ENCODE measurements at regions not wholly inside any gene's neighbourhood (a gene's known extent, or its start where the extent isn't known, plus 50 kb on each side); places are given as distances from the start of the nearest gene placed in this dataset.

- Mint-ChIP-seq H3K27ac (ENCODE audit: unreplicated experiment) (no peak overlapping the region), H3K4me1 (ENCODE audit: low read depth) (peaks cover 6% of the 10 kb centered on the region), H3K9me3 (ENCODE audit: low read depth) (no peaks in the 10 kb centered on the region), H3K4me3 (ENCODE audit: unreplicated experiment) (no peak overlapping the region), H3K27me3 (ENCODE audit: low read depth) (no peaks in the 10 kb centered on the region), H3K36me3 (ENCODE audit: low read depth) (no peaks in the 10 kb centered on the region)
- TF ChIP-seq CTCF (IDR thresholded peaks at IDR 0.05), result no peak
- DNase-seq (ENCODE audit: low spot score), result no peak
Observed at GRCh38 chr13:106072014-106072413, 463.4 kb downstream of the EFNB2 start.

GRCh38 chr13:106063591-106064313 is 471.7 kb downstream of the EFNB2 start:
- no peak for TF ChIP-seq CTCF (IDR thresholded peaks at IDR 0.05)
- Mint-ChIP-seq H3K27me3 (ENCODE audit: low read depth) (no peaks in the 10 kb centered on the region), H3K27ac (ENCODE audit: unreplicated experiment) (no peak overlapping the region), H3K4me1 (ENCODE audit: low read depth) (peaks cover 3% of the 10 kb centered on the region), H3K36me3 (ENCODE audit: low read depth) (peaks cover 3% of the 10 kb centered on the region), H3K9me3 (ENCODE audit: low read depth) (peaks cover 3% of the 10 kb centered on the region), H3K4me3 (ENCODE audit: unreplicated experiment) (no peak overlapping the region)
- no peak for DNase-seq (ENCODE audit: low spot score)

GRCh38 chr13:106061781-106062180 is 473.7 kb downstream of the EFNB2 start:
- Mint-ChIP-seq H3K36me3 (ENCODE audit: low read depth) (peaks cover 3% of the 10 kb centered on the region), H3K27ac (ENCODE audit: unreplicated experiment) (no peak overlapping the region), H3K27me3 (ENCODE audit: low read depth) (no peaks in the 10 kb centered on the region), H3K4me1 (ENCODE audit: low read depth) (peaks cover 3% of the 10 kb centered on the region), H3K9me3 (ENCODE audit: low read depth) (peaks cover 3% of the 10 kb centered on the region), H3K4me3 (ENCODE audit: unreplicated experiment) (no peak overlapping the region)
- no peak for DNase-seq (ENCODE audit: low spot score)
- TF ChIP-seq CTCF (IDR thresholded peaks at IDR 0.05), result no peak

GRCh38 chr13:106056851-106057250 is 478.6 kb downstream of the EFNB2 start:
- Mint-ChIP-seq H3K27me3 (ENCODE audit: low read depth) (no peaks in the 10 kb centered on the region), H3K27ac (ENCODE audit: unreplicated experiment) (no peak overlapping the region), H3K4me3 (ENCODE audit: unreplicated experiment) (no peak overlapping the region), H3K36me3 (ENCODE audit: low read depth) (no peaks in the 10 kb centered on the region), H3K4me1 (ENCODE audit: low read depth) (peaks cover 6% of the 10 kb centered on the region), H3K9me3 (ENCODE audit: low read depth) (no peaks in the 10 kb centered on the region)
- DNase-seq (ENCODE audit: low spot score), result no peak
- TF ChIP-seq CTCF (IDR thresholded peaks at IDR 0.05), result no peak

- peaks cover 19% of the 10 kb centered on the region for H3K4me1 Mint-ChIP-seq (ENCODE audit: low read depth)
- no peak overlapping the region for H3K27ac Mint-ChIP-seq (ENCODE audit: unreplicated experiment)
- H3K9me3 Mint-ChIP-seq (ENCODE audit: low read depth), result peaks cover 3% of the 10 kb centered on the region
- TF ChIP-seq CTCF (IDR thresholded peaks at IDR 0.05), result no peak
- H3K36me3 Mint-ChIP-seq (ENCODE audit: low read depth), result no peaks in the 10 kb centered on the region
- no peak for DNase-seq (ENCODE audit: low spot score)
- H3K27me3 Mint-ChIP-seq (ENCODE audit: low read depth), result no peaks in the 10 kb centered on the region
- H3K4me3 Mint-ChIP-seq (ENCODE audit: unreplicated experiment), result no peak overlapping the region
Observed at GRCh38 chr13:106052200-106052767, 483.2 kb downstream of the EFNB2 start.

All from chondrocyte (in vitro differentiated cells).